ENCODE measurements at regions not wholly inside any gene's neighbourhood (a gene's known extent, or its start where the extent isn't known, plus 50 kb on each side); places are given as distances from the start of the nearest gene placed in this dataset.
"Not testable (repeated sequence)": the region's sequence is repeated elsewhere in the genome, so short reads cannot be mapped to it uniquely, and the experiment has no call there.

- no peak for FAIRE-seq
- TF ChIP-seq PAX5 (IDR thresholded peaks at IDR 0.05; ENCODE audit: insufficient read depth, low read length, severe bottlenecking) = no peak
- no peak for TF ChIP-seq TAF1 (IDR thresholded peaks at IDR 0.05; ENCODE audit: low read depth, low read length)
- TF ChIP-seq POLR2A (IDR thresholded peaks at IDR 0.05; ENCODE audit: low read depth, low read length) = no peak
- no peak for TF ChIP-seq POLR2AphosphoS5 (IDR thresholded peaks at IDR 0.05; ENCODE audit: low read depth, low read length)
- TF ChIP-seq POU2F2 (IDR thresholded peaks at IDR 0.05; ENCODE audit: low read depth, low read length) = no peak
- no peak for TF ChIP-seq SPI1 (IDR thresholded peaks at IDR 0.05; ENCODE audit: low read depth, low read length)
- DNase-seq (ENCODE audit: insufficient read length, low spot score) = no peak
These were observed 103.1 kb upstream of the RHOBTB1 start for GRCh38 chr10:61047081-61047480.

- FAIRE-seq; DNase-seq (ENCODE audit: insufficient read length, low spot score): not testable (repeated sequence)
These were observed 101.5 kb upstream of the RHOBTB1 start for GRCh38 chr10:61045480-61045879.

- DNase-seq (ENCODE audit: insufficient read length, low spot score) = no peak
- no peak for FAIRE-seq
- TF ChIP-seq PAX5 (IDR thresholded peaks at IDR 0.05; ENCODE audit: insufficient read depth, low read length, severe bottlenecking) (no peak), SPI1 (IDR thresholded peaks at IDR 0.05; ENCODE audit: low read depth, low read length) (no peak), POU2F2 (IDR thresholded peaks at IDR 0.05; ENCODE audit: low read depth, low read length) (no peak), TAF1 (IDR thresholded peaks at IDR 0.05; ENCODE audit: low read depth, low read length) (no peak), POLR2A (IDR thresholded peaks at IDR 0.05; ENCODE audit: low read depth, low read length) (no peak), POLR2AphosphoS5 (IDR thresholded peaks at IDR 0.05; ENCODE audit: low read depth, low read length) (no peak)
These were observed 98.5 kb upstream of the RHOBTB1 start for GRCh38 chr10:61042533-61042932.

GRCh38 chr10:61040399-61041016 lies 96.5 kb upstream of the RHOBTB1 start:
- no peak for DNase-seq (ENCODE audit: insufficient read length, low spot score)
- no peak for FAIRE-seq
- TF ChIP-seq POLR2A (IDR thresholded peaks at IDR 0.05; ENCODE audit: low read depth, low read length) (no peak), POU2F2 (IDR thresholded peaks at IDR 0.05; ENCODE audit: low read depth, low read length) (no peak), POLR2AphosphoS5 (IDR thresholded peaks at IDR 0.05; ENCODE audit: low read depth, low read length) (no peak), TAF1 (IDR thresholded peaks at IDR 0.05; ENCODE audit: low read depth, low read length) (no peak), SPI1 (IDR thresholded peaks at IDR 0.05; ENCODE audit: low read depth, low read length) (no peak), PAX5 (IDR thresholded peaks at IDR 0.05; ENCODE audit: insufficient read depth, low read length, severe bottlenecking) (no peak)

- DNase-seq (ENCODE audit: insufficient read length, low spot score) (no peak), FAIRE-seq (no peak)
- TF ChIP-seq POU2F2 (IDR thresholded peaks at IDR 0.05; ENCODE audit: low read depth, low read length) (no peak), SPI1 (IDR thresholded peaks at IDR 0.05; ENCODE audit: low read depth, low read length) (no peak), TAF1 (IDR thresholded peaks at IDR 0.05; ENCODE audit: low read depth, low read length) (no peak), POLR2A (IDR thresholded peaks at IDR 0.05; ENCODE audit: low read depth, low read length) (no peak), POLR2AphosphoS5 (IDR thresholded peaks at IDR 0.05; ENCODE audit: low read depth, low read length) (no peak), PAX5 (IDR thresholded peaks at IDR 0.05; ENCODE audit: insufficient read depth, low read length, severe bottlenecking) (no peak)
These were observed 95.9 kb upstream of the RHOBTB1 start for GRCh38 chr10:61039868-61040267.

- FAIRE-seq; DNase-seq (ENCODE audit: insufficient read length, low spot score): not testable (repeated sequence)
These were observed 93.4 kb upstream of the RHOBTB1 start for GRCh38 chr10:61037261-61037830.

GRCh38 chr10:61036148-61036547 lies 92.2 kb upstream of the RHOBTB1 start:
- FAIRE-seq; DNase-seq (ENCODE audit: insufficient read length, low spot score): not testable (repeated sequence)

- FAIRE-seq (no peak), DNase-seq (ENCODE audit: insufficient read length, low spot score) (no peak)
- TF ChIP-seq POLR2A (IDR thresholded peaks at IDR 0.05; ENCODE audit: low read depth, low read length) = no peak
- TF ChIP-seq TAF1 (IDR thresholded peaks at IDR 0.05; ENCODE audit: low read depth, low read length) = no peak
- TF ChIP-seq POLR2AphosphoS5 (IDR thresholded peaks at IDR 0.05; ENCODE audit: low read depth, low read length) = no peak
- TF ChIP-seq PAX5 (IDR thresholded peaks at IDR 0.05; ENCODE audit: insufficient read depth, low read length, severe bottlenecking) = no peak
- TF ChIP-seq SPI1 (IDR thresholded peaks at IDR 0.05; ENCODE audit: low read depth, low read length) = no peak
- TF ChIP-seq POU2F2 (IDR thresholded peaks at IDR 0.05; ENCODE audit: low read depth, low read length) = no peak
These were observed 87.4 kb upstream of the RHOBTB1 start for GRCh38 chr10:61031341-61031740.

GRCh38 chr10:61029411-61029810 lies 85.4 kb upstream of the RHOBTB1 start:
- DNase-seq (ENCODE audit: insufficient read length, low spot score) = no peak
- no peak for FAIRE-seq
- TF ChIP-seq PAX5 (IDR thresholded peaks at IDR 0.05; ENCODE audit: insufficient read depth, low read length, severe bottlenecking) (no peak), POLR2AphosphoS5 (IDR thresholded peaks at IDR 0.05; ENCODE audit: low read depth, low read length) (no peak), TAF1 (IDR thresholded peaks at IDR 0.05; ENCODE audit: low read depth, low read length) (no peak), POLR2A (IDR thresholded peaks at IDR 0.05; ENCODE audit: low read depth, low read length) (no peak), POU2F2 (IDR thresholded peaks at IDR 0.05; ENCODE audit: low read depth, low read length) (no peak), SPI1 (IDR thresholded peaks at IDR 0.05; ENCODE audit: low read depth, low read length) (no peak)

GRCh38 chr10:61028861-61029361 lies 84.9 kb upstream of the RHOBTB1 start:
- no peak for TF ChIP-seq POLR2AphosphoS5 (IDR thresholded peaks at IDR 0.05; ENCODE audit: low read depth, low read length)
- no peak for TF ChIP-seq POLR2A (IDR thresholded peaks at IDR 0.05; ENCODE audit: low read depth, low read length)
- no peak for TF ChIP-seq TAF1 (IDR thresholded peaks at IDR 0.05; ENCODE audit: low read depth, low read length)
- TF ChIP-seq PAX5 (IDR thresholded peaks at IDR 0.05; ENCODE audit: insufficient read depth, low read length, severe bottlenecking) = no peak
- no peak for TF ChIP-seq SPI1 (IDR thresholded peaks at IDR 0.05; ENCODE audit: low read depth, low read length)
- no peak for TF ChIP-seq POU2F2 (IDR thresholded peaks at IDR 0.05; ENCODE audit: low read depth, low read length)
- no peak for FAIRE-seq
- DNase-seq (ENCODE audit: insufficient read length, low spot score) = no peak
